ENCODE measurements at regions not wholly inside any gene's neighbourhood (a gene's known extent, or its start where the extent isn't known, plus 50 kb on each side); places are given as distances from the start of the nearest gene placed in this dataset.

GRCh38 chr2:2715036-2715818 is 384.2 kb upstream of the MYT1L start:
- DNase-seq (ENCODE audit: low read depth) = no peak

GRCh38 chr2:2714408-2714807 is 383.3 kb upstream of the MYT1L start:
- DNase-seq (ENCODE audit: low read depth) = no peak

GRCh38 chr2:2709431-2709770 is 378.3 kb upstream of the MYT1L start:
- DNase-seq (ENCODE audit: low read depth) = no peak

GRCh38 chr2:2708575-2709430 is 377.7 kb upstream of the MYT1L start:
- no peak for DNase-seq (ENCODE audit: low read depth)

GRCh38 chr2:2707206-2707991 is 376.3 kb upstream of the MYT1L start:
- DNase-seq (ENCODE audit: low read depth) = no peak

- DNase-seq (ENCODE audit: low read depth) = no peak
Observed at GRCh38 chr2:2706306-2706705, 375.2 kb upstream of the MYT1L start.

GRCh38 chr2:2705871-2706270 is 374.8 kb upstream of the MYT1L start:
- DNase-seq (ENCODE audit: low read depth) = no peak

- no peak for DNase-seq (ENCODE audit: low read depth)
Observed at GRCh38 chr2:2704428-2705090, 373.5 kb upstream of the MYT1L start.

GRCh38 chr2:2703762-2704427 is 372.8 kb upstream of the MYT1L start:
- DNase-seq (ENCODE audit: low read depth) = no peak

- no peak for DNase-seq (ENCODE audit: low read depth)
Observed at GRCh38 chr2:2703172-2703571, 372.1 kb upstream of the MYT1L start.

- DNase-seq (ENCODE audit: low read depth) = no peak
Observed at GRCh38 chr2:2702385-2702784, 371.3 kb upstream of the MYT1L start.

- DNase-seq (ENCODE audit: low read depth) = no peak
Observed at GRCh38 chr2:2701813-2702212, 370.7 kb upstream of the MYT1L start.

GRCh38 chr2:2701176-2701781 is 370.2 kb upstream of the MYT1L start:
- DNase-seq (ENCODE audit: low read depth) = no peak

GRCh38 chr2:2699121-2699505 is 368.0 kb upstream of the MYT1L start:
- DNase-seq (ENCODE audit: low read depth) = no peak

GRCh38 chr2:2698182-2699120 is 367.4 kb upstream of the MYT1L start:
- DNase-seq (ENCODE audit: low read depth) = no peak

GRCh38 chr2:2696733-2697455 is 365.8 kb upstream of the MYT1L start:
- DNase-seq (ENCODE audit: low read depth) = no peak

GRCh38 chr2:2696325-2696724 is 365.2 kb upstream of the MYT1L start:
- no peak for DNase-seq (ENCODE audit: low read depth)

- no peak for DNase-seq (ENCODE audit: low read depth)
Observed at GRCh38 chr2:2694746-2695145, 363.7 kb upstream of the MYT1L start.
